Fibroblast of lung (primary cell): ENCODE measurements at regions not wholly inside any gene's neighbourhood (a gene's known extent, or its start where the extent isn't known, plus 50 kb on each side); places are given as distances from the start of the nearest gene placed in this dataset.

Experiments used
- DNase-seq, 2 donors: peaks; one replicate each; pipeline versions ENCODE4 v3.0.0 to v3.0.0-alpha.2; 2010; ENCODE audit warnings: low read depth in 2 of 2
- H2AFZ ChIP-seq: 2 replicates; pipeline ENCODE4 v1.5.1; 2012; ENCODE audit warnings: low read length, control low read depth, inconsistent platforms
- H3K27ac ChIP-seq: 2 replicates; pipeline ENCODE4 v1.5.1; 2011; ENCODE audit warnings: low read length, control low read depth; ENCODE audit not compliant: insufficient read depth
- H3K27me3 ChIP-seq: 2 replicates; pipeline ENCODE4 v1.5.1; 2011; ENCODE audit warnings: mild to moderate bottlenecking, low read length; ENCODE audit not compliant: control insufficient read depth, insufficient read depth
- H3K36me3 ChIP-seq: 2 replicates; pipeline ENCODE4 v1.5.1; 2011; ENCODE audit warnings: low read length; ENCODE audit not compliant: control insufficient read depth, insufficient read depth
- H3K4me1 ChIP-seq: 2 replicates; pipeline ENCODE4 v1.5.1; 2011; ENCODE audit warnings: low read length; ENCODE audit not compliant: control insufficient read depth, insufficient read depth; ENCODE audit errors: extremely low read depth
- H3K4me2 ChIP-seq: 2 replicates; pipeline ENCODE4 v1.5.1; 2011; ENCODE audit warnings: low read length, control low read depth; ENCODE audit not compliant: insufficient read depth; ENCODE audit errors: extremely low read depth
- H3K4me3 ChIP-seq, 4 experiments: fragments of 200-600 bp in 1 of 4; sonication (generic) in 1 of 4; replicated peaks in 1 of 4; 2 replicates each; pipeline ENCODE4 v1.5.1; 2011 to 2016; ENCODE audit warnings: low read length in 4 of 4, low read depth in 3 of 4, mild to moderate bottlenecking in 3 of 4, control low read depth in 2 of 4, inconsistent platforms in 1 of 4, mixed read lengths in 1 of 4; ENCODE audit not compliant: insufficient read depth in 1 of 4; ENCODE audit errors: control extremely low read depth in 1 of 4
- H3K79me2 ChIP-seq: 2 replicates; pipeline ENCODE4 v1.5.1; 2012; ENCODE audit warnings: mild to moderate bottlenecking, low read length, inconsistent platforms; ENCODE audit not compliant: control insufficient read depth, insufficient read depth
- H3K9ac ChIP-seq: 2 replicates; pipeline ENCODE4 v1.5.1; 2011; ENCODE audit warnings: mild to moderate bottlenecking, low read length, control low read depth; ENCODE audit not compliant: insufficient read depth
- H3K9me3 ChIP-seq: 2 replicates; pipeline ENCODE4 v1.5.1; 2012; ENCODE audit warnings: low read depth, low read length; ENCODE audit not compliant: control insufficient read depth, insufficient read depth
- H4K20me1 ChIP-seq: 2 replicates; pipeline ENCODE4 v1.5.1; 2011; ENCODE audit warnings: low read length; ENCODE audit not compliant: control insufficient read depth, insufficient read depth; ENCODE audit errors: extremely low read depth
- EZH2 ChIP-seq: IDR thresholded peaks from 2 replicates; pipeline ENCODE4 v1.5.1; 2012; ENCODE audit warnings: low read length, control low read depth, mild to moderate bottlenecking; ENCODE audit errors: missing control alignments
- TF ChIP-seq, protein P1 (sequence below), 2 donors: IDR thresholded peaks in 1 of 2; conservative IDR thresholded peaks in 1 of 2; 1 replicate in 1 of 2; 2 replicates in 1 of 2; pipeline ENCODE4 v1.5.1; 2011 to 2012; ENCODE audit warnings: low read length in 2 of 2, control low read depth in 1 of 2, inconsistent platforms in 1 of 2, low read depth in 1 of 2, mild to moderate bottlenecking in 1 of 2

DNA sequence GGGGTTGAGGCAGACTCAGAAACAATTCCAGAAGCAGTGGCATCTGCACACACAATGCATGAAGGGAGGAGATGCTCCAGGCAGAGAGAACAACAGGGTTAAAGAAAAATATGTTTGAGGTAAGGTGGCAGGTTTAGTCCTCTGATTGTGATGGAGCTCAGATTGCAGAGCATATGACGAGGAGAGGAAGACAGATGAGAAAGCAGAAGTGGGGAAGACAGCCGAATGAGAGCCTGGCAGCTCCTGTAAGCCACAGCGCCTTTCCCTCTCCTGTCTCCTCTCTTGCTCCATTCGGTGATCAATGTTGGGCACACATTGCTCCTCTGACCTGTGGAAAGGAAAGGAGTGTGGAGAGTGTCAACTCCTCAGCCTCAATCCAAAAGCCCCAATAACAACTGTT lies 372.2 kb downstream of the GXYLT1 start:
- Histone ChIP-seq H3K4me1 (no peaks in the 10 kb centered on the region), H3K4me2 (no peak overlapping the region), H3K27ac (no peak overlapping the region), H3K9me3 (no peaks in the 10 kb centered on the region), H4K20me1 (no peaks in the 10 kb centered on the region), H3K9ac (no peak overlapping the region), H3K4me3 (no peak overlapping the region), H3K79me2 (no peaks in the 10 kb centered on the region), H3K27me3 (no peaks in the 10 kb centered on the region), H2AFZ (no peak overlapping the region), H3K36me3 (no peaks in the 10 kb centered on the region)
- TF ChIP-seq, protein P1, sequence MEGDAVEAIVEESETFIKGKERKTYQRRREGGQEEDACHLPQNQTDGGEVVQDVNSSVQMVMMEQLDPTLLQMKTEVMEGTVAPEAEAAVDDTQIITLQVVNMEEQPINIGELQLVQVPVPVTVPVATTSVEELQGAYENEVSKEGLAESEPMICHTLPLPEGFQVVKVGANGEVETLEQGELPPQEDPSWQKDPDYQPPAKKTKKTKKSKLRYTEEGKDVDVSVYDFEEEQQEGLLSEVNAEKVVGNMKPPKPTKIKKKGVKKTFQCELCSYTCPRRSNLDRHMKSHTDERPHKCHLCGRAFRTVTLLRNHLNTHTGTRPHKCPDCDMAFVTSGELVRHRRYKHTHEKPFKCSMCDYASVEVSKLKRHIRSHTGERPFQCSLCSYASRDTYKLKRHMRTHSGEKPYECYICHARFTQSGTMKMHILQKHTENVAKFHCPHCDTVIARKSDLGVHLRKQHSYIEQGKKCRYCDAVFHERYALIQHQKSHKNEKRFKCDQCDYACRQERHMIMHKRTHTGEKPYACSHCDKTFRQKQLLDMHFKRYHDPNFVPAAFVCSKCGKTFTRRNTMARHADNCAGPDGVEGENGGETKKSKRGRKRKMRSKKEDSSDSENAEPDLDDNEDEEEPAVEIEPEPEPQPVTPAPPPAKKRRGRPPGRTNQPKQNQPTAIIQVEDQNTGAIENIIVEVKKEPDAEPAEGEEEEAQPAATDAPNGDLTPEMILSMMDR (conservative IDR thresholded peaks at IDR 0.05 in 1 of 2, IDR thresholded peaks at IDR 0.05 in 1 of 2; ENCODE audit: low read depth in 1 of 2, low read length in 2 of 2), result no peak
- no peak for TF ChIP-seq EZH2
- DNase-seq, result no peak

DNA sequence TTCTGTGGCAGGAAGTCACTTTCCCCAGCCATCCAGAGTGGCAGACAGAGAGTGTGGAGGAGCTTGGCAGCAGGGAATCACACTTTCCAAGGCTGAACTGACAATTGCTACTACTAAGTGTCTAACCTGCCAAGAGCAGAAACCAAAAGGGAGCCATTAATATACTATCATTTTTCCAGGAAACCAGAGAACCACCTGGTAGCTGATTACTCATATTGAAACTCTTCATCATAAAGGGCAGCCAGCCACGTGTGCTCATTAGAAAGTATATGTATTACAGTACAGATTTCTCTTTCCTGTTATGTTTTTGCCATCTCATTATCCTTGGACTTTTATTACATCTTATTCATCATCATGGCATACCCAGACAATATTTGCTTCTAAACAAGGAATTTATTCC lies 374.9 kb downstream of the GXYLT1 start:
- no peaks in the 10 kb centered on the region for H3K79me2 ChIP-seq
- TF ChIP-seq, protein P1 (conservative IDR thresholded peaks at IDR 0.05 in 1 of 2, IDR thresholded peaks at IDR 0.05 in 1 of 2; ENCODE audit: low read depth in 1 of 2, low read length in 2 of 2), result no peak
- TF ChIP-seq EZH2, result no peak
- H3K4me3 ChIP-seq, result no peak overlapping the region
- H3K9ac ChIP-seq, result no peak overlapping the region
- H3K4me2 ChIP-seq, result no peak overlapping the region
- no peaks in the 10 kb centered on the region for H4K20me1 ChIP-seq
- H2AFZ ChIP-seq, result no peak overlapping the region
- H3K27ac ChIP-seq, result no peak overlapping the region
- no peaks in the 10 kb centered on the region for H3K36me3 ChIP-seq
- H3K4me1 ChIP-seq, result no peaks in the 10 kb centered on the region
- H3K27me3 ChIP-seq, result no peaks in the 10 kb centered on the region
- DNase-seq, result no peak
- H3K9me3 ChIP-seq, result no peaks in the 10 kb centered on the region

DNA sequence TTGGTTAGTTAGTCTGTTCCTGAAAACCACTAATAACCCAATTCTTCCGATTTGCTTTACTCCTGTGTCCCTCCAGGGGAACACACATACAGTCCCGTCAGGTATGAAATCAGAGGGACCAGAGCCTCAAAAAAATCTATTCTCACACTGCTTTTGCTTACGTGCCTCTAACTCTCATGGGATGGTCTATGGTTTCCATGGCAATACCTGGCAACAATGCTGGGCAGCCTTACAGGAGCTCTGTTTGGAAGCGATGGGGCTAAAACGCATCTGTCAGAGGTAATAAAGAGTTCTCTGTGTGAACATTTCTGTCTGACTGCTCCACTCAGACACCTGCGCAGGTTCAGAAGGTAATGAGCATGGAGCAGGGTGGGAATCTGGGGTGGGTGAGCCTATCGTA lies 376.2 kb downstream of the GXYLT1 start:
- Histone ChIP-seq H3K4me3 (no peak overlapping the region), H3K9ac (no peak overlapping the region), H3K27ac (no peak overlapping the region), H3K4me2 (no peak overlapping the region), H2AFZ (no peak overlapping the region), H4K20me1 (no peaks in the 10 kb centered on the region), H3K4me1 (no peaks in the 10 kb centered on the region), H3K79me2 (no peaks in the 10 kb centered on the region), H3K9me3 (no peaks in the 10 kb centered on the region), H3K27me3 (no peaks in the 10 kb centered on the region), H3K36me3 (no peaks in the 10 kb centered on the region)
- DNase-seq, result no peak
- TF ChIP-seq, protein P1 (conservative IDR thresholded peaks at IDR 0.05 in 1 of 2, IDR thresholded peaks at IDR 0.05 in 1 of 2; ENCODE audit: low read depth in 1 of 2, low read length in 2 of 2), result no peak
- no peak for TF ChIP-seq EZH2
